ENCODE measurements at regions not wholly inside any gene's neighbourhood (a gene's known extent, or its start where the extent isn't known, plus 50 kb on each side); places are given as distances from the start of the nearest gene placed in this dataset.
"Not testable (repeated sequence)": the region's sequence is repeated elsewhere in the genome, so short reads cannot be mapped to it uniquely, and the experiment has no call there.

DNA sequence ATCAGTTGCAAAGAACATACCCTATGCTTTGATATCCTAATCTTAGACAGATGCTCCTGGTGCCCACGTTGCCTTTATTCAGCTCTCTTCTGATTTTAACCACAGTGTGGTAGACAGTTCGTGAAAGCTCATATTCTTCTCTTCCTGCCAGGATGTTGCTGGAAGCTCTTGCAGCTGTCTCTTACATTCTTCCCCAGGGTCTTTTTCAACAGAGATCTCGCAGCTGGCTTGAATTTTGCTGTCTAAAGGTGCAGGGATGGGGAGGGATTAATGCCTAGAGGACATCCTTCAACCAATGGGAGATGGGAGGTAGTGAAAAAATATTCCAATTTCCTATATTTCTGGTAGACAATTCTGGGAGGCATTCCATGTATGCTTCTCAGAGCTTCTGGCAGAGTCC is 150.0 kb upstream of the APP start:
- no peak for DNase-seq

DNA sequence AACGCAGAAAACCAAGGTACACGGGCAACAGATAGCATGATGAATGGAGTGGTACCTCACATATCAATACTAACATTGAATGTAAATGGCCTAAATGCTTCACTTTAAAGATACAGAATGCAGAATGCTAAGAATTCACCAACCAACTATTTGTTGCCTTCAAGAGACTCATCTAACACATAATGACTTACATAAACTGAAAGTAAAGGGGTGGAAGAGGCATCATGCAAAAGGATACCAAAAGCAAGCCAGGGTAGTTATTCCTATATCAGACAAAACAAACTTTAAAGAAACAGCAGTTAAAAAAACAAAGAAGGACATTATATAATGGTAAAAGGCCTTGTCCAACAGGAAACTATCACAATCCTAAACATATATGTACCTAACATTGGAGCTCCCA is 137.1 kb upstream of the APP start:
- DNase-seq, result no peak

DNA sequence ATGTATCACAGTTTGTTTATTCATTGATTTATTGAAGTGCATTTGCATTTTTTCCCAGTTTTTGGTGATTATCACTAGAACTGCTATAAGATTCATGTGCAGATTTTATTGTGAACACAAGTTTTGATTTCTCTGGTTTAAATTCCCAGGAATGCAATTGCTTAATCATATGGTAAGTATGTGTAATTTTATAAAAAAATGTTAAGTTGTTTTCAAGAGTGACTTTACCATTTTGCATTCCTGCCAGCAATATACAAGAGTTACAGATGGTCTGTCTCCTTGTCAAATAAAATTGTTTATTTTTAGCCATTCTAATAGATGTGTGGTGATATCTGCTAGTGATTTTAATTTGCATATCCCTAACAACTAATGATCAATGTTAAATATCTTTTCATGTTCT is 127.3 kb upstream of the APP start:
- DNase-seq, result no peak

DNA sequence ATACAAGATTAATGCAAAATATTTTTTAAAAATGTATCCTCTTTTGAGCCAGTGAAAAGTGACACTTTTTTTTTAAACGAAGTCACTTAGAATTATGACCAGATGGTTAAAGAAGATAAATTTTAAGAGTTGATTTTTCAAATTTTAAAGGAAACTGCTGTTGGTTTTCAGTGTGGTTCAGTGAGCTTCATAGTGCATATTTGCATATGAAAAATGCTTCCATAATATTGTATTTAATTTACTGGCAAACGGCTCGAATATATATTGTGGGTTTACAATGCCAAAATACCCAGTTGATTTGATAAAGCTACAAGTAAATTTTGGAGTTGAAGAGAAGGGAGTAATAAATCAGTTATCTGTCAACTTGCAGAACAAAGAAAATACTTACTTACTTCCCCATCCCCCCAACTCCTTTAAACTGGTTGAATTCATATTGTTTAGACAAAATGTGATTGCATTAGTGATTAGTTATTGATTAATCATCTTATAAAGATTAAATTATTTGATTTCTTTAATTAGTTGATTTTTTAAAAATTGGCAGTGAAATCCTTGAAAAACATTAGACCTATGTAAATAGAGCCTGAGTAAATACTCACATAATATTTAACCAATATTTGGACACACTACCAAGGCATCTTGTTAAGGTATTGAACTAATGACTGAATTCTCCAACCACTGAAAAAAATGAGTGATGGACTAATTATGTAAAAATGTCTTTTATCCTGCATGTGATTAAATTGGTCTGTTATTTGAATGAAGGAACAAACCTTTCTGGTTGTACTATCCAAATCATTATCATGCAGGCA is 122.8 kb upstream of the APP start:
- no peak for DNase-seq

DNA sequence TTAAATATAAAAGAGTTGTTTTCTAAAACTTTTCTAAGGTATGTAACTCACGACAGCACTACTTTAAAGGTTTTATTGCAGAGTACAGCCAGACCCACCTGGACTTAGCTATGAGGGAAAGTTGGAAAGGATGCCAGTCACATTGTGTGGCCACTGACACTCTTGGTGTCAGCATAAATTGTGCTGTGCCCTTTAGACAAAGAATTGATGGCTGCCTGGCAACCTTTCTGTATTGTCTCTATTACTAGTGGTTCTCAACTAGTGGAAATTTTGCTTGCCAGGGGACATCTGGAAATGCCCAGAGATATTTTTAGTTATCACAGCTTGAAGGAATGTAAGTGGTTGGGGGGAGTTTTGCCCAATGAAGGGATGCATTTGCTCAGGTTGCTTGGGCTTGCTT is 117.5 kb upstream of the APP start:
- no peak for DNase-seq

DNA sequence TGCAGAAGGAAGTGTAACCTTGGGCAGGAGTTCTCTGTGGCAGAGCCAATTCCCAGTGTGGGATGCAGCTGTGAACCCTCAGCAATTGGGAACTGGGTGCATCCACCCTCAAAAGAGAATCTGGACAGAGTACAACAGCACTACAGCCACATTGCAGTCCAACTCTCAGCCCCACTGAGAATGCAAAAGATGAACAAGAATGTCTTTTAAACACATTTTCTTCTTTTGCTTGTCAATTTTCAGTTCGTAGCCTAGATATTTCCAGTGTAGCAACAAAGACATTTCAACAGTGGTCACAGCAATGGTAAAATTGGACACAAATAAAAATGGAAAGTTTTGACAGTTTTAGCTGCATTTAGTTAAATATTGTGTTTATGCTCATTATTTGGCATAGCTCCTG is 114.0 kb upstream of the APP start:
- DNase-seq, result no peak

DNA sequence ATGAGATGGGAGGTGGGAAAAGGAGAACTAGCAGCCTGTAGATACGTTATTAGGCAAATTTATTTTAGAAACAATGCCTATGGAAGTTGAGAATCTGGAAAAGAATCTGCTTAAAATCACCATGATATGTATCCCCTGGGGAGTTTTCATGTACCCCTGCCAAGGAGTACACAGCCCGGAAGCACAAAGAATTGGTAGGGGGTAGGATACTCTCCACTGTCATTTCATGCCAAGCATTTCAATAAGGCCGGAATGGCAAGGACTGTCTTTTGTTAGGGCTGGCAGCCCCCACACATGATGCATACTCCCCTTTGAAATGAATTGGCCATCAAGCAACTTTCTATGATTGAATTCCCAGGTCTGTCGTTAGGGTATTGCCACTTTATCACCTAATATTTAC is 111.5 kb upstream of the APP start:
- no peak for DNase-seq

DNA sequence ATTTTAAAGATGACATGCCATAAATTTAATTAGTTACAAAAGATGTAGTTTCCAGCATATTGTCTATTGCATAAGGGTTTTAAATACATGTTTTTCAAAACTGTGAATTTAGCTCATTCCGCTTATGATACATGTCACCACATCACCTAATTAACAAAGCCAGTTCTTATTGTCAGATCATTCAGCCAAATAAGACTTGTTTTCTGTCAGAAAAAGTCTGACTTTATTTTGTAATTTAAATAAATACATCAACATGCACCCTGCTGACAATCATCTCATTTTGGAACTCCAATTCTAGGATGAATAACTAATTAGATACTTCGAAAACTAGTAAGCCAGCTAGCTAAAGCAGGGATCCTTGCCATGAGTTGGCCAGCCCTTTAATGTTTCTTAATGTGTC is 110.9 kb upstream of the APP start:
- no peak for DNase-seq

DNA sequence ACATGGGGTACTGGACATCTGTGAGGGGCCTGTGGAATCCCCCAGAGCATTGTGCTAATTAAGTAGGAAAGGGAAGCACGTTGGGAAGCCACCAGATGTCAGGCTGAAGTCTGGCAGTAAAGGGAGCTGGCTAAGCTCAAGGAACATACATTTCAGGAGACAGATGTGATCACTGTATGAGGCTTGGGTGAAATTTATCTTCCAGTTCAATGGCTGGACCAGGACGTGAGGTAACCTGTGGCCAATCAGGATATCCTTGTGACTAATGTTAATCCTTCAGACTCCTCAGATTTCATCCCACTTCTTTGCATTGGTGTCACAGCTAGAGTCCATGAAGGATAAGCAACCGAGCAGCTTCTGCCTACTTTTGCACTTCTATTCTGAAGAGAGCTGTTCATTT is 110.2 kb upstream of the APP start:
- DNase-seq, result no peak

DNA sequence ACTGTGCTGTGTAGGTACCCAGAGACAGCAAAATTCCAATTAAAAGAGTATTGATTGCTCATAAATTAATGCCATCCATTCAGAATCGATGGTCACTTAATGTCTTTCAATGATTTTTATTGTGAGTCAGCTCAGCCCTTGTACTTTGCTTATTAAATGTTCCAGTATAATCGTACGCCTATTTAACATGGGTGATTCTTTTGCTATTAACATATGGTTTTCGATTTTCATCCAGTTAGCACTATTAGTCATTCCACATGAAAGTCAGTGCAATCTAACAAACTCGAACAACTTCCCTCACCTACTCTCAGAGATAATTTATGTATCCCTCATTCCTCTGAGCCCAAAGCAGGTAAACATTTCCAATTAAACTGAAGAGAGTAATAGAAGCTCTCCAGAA is 109.6 kb upstream of the APP start:
- no peak for DNase-seq

DNA sequence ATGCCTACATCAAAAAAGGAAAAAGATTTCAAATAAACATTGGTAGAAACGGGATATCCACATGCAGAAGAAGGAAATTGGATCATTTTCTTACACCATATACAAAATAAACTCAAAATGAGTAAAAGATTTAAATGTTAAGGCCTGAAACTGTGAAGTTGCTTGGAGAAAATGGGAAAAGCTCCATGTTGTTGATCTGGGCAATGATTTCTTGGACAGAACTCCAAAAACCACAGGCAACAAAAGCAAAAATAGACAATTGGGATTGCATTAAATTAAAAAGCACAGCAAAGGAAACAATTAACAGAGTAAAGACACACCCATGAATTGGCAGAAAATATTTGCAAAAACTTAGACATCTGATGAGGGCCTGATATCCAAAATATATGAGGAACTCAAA is 105.2 kb upstream of the APP start:
- no peak for DNase-seq

DNA sequence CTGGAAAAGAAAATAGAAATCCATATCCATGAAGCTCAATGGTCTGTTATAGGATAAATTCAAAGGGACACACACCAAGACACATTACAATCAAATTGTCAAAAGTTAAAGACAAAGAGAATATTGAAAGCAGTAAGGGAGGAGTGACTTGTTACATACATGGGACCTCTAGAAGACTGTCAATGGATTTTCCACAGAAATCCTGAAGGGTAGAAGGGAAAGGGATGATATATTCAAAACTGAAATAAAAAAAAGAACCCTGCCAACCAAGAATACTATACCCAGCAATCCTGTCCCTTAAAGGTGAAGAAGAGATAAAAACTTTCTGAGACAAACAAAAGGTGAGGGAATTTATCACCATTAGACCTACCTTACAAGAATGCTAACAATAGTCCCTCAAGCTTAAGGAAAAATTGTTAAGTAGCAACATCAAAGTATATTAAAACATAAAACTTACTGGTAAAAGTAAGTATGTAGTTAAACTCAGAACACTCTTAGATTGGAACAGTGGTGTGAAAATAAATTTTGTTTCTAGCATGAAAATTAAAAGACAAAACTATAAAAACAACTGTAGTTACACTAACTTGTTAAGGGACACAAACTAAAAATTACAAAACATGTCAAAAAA is 103.2 kb upstream of the APP start:
- DNase-seq, result no peak

DNA sequence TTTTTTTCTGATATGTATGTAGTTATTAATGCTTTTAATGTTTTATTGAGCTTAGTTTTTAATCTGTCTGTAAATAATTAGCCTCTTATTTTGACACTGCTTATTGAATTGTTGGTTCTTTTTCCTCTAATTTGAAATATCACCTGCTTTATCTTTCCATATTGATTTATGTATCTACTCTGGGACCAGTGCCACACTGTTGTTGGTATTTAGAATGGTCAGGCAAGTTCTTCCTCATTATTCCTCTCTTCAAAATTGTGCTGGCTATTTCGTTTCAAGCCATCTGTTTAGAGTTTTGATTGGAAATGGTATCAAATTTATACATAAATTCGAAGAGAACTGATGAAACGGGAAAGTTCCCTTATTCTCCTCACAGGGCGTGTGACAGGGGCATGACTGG is 96.8 kb upstream of the APP start:
- DNase-seq, result no peak

DNA sequence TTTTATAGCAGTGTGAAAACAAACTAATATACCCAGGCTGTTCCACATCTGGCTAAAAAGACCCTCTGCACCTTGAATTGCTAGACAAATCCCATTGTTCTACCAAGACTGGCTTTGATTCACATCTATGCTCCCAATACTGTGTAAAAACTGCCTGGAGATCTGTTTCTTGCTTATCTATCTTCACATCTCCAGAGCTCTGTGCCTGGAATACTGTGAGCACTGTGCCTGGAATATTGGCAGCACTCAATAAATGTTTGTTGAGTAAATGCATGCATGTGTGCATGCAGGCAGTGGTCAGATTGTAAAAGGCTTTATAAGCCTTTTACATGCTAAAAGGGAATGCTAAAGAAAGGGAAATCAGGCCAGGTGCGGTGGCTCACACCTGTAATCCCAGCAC is 75.5 kb upstream of the APP start:
- DNase-seq, result no peak

DNA sequence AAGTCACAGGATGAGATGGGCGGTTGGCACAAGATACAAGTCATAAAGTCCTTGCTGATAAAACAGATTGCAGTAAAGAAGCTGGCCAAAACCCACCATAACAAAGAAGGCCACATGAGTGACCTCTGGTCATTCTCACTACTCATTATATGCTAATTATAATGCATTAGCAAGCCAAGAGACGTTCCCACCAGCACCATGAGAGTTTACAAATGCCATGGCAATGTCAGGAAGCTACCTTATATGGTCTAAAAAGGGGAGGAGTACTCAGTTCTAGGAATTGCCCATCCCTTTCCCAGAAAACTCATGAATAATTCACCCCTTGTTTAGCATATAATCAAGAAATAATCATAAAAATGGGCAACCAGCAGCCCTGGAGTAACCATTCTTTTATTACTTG is 74.9 kb upstream of the APP start:
- DNase-seq, result no peak

DNA sequence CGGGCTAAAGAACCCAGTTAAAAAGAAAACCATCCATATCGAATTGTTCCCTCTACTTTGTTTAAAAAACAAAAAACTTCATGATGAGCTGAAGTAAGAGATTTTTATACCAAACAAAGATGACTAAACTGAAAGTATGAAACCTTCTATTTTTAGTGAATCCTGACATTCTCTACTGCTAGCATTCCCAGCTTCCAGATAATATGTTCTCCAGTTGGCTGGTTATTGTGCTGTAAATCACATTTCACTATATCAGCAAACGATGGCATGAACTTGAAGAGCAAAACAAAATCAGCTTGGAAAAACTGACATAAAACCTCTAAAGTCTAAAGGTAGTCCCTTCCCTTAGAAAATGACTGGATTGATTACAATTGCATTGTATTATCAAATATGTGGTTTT is 68.1 kb upstream of the APP start:
- no peak for DNase-seq

DNA sequence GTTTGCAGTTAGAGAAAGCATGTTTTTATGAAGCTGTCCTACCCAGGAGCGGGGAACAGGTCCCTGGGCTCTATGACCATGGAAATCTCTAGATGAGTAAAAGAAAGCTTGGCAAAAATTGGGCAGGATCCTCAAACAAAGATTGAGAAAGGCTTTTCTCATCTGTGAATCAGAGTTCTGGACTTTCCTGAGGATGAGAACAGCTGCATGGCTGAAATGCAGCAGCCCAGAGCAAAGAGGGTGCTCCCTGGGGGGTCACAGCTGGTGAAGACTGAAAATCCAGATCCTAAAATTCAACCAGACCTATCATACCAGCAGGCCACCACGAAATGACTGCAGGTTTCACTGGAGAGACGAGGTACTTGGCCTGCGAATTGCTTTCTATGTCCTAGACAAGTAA is 65.7 kb upstream of the APP start:
- no peak for DNase-seq

DNA sequence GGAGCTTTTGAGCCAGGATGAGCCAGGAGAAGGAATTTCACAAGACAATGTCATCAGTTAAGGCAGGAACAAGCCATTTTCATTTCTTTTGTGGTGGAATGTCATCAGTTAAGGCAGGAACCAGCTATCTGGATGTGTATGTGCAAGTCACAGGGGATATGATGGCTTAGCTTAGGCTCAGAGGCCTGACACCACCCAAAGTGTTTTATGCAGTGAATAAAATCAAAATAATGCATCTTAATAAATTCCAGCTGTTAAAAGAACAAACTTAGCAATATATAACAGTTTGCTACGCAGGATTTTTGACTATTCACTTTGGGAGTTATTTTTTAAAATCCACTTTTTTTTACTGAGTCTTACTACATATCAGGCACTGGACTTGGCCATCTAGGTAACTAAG is 62.7 kb upstream of the APP start:
- not testable (repeated sequence) for DNase-seq

DNA sequence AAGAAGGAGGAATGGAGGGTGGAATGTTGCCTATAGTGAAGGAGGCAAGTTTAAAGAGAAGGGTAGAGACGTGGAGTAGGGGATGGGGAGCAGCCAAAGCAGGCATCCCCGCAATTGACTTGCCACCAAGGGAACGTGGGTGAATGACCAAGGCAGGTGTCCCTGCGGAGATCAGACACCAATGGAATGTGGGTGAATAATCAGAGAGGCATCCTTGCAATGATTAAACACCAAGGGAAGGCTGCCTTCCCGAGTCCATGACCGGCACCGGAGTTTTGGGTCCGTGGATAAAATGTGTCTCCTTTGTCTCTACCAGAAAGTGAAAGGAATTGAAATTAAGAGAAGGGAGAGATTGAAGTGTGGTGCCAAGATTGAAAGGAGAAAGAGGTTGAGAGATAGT is 61.9 kb upstream of the APP start:
- DNase-seq, result not testable (repeated sequence)

DNA sequence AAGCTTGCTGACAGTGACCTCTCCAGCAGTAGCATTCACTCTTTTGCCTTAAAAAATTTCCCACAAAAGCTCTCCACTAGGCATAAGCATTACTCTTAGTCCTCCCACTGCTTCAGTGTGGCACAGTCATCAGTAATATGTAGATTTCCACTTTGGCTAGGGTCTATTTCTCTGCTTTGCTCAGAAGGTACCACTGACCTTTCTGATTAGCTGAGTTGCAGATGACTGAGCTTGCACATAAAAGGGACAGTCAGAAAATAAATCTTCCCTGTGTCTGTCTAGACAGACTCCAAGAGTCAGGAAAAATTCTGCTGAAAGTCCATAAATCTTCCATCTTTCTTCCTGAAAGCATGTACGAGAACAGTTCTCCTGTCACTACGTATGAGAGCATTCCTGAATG is 56.6 kb upstream of the APP start:
- no peak for DNase-seq

DNA sequence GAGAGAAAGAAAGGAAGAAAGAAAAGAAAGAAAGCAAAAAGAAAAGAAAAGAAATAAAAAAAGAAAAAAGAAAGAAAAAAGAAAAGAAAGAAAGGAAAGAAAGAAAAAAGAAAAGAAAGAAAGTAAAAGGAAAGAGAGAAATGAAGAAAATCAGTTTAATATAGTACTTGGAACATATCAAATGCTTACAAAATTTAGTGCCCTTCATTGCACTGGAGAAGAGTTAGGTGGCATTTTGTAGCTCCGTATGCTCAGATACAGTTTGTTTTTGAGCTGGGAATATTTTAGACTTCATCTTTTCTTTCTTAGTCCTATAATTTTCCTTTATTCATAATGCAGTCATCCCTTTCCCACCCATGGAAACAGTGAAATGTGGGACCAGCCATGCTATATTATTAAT is 56.2 kb upstream of the APP start:
- no peak for DNase-seq

DNA sequence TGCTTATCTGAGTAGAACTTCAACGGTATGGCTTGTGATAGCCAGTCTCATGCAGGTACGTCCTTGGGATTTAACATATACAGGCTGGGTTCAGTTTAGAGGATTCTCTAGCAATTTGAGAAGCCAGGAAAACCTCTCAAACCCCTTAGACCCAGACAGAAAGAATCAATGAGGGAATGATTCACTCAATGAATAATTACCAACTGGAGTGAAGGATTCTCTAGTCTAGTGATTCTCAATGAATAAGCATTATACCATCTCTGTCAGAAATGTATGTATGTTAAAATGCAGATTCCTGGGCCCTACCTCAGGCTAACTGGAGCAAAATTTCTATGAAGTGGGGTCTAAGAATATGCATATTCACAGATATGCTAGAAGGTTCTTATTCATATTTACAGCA is 54.5 kb upstream of the APP start:
- DNase-seq, result no peak

DNA sequence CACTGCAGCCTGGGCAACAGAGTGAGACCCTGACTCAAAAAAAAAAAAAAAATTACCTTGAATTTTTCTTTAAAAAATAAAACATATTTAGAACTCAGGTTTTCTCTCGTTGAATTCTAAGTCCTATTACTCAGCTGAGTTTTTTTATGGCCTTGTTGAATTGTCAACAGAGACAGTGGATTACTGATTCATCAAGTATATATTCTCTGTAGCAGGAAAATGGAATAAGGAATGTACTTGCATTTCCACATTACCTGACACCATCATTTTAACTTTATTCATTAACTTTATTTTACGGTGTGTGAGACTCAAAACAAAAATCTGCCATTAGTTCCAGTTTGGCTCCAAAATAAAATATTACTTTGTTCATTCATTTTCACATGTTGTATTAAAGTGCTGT is 53.8 kb upstream of the APP start:
- no peak for DNase-seq

Measured in stimulated activated CD4-positive, alpha-beta T cell treated with anti-CD3 and anti-CD28 coated beads, Interleukin-2, amount 100 ng/mL, for 48 hours (primary cell).